HepG2 (cell line): ENCODE measurements at regions not wholly inside any gene's neighbourhood (a gene's known extent, or its start where the extent isn't known, plus 50 kb on each side); places are given as distances from the start of the nearest gene placed in this dataset.

ENCODE experiments used
- PRPF4 ChIP-seq: fragments of 200-400 bp; formaldehyde crosslinking; IDR thresholded peaks from 2 replicates; pipeline ENCODE4 v1.6.1; 2016; ENCODE audit warnings: low read length, low read depth; ENCODE audit not compliant: poor library complexity, severe bottlenecking
- SETDB1 ChIP-seq: sonication (generic); formaldehyde crosslinking; IDR thresholded peaks from 2 replicates; pipeline ENCODE4 v1.5.1; 2020; ENCODE audit warnings: missing genetic modification reagents, mild to moderate bottlenecking, borderline replicate concordance
- TF ChIP-seq, protein P1 (sequence below): sonication (generic); formaldehyde crosslinking; IDR thresholded peaks from 2 replicates; pipeline ENCODE4 v1.5.0; 2020; ENCODE audit warnings: mild to moderate bottlenecking, missing genetic modification reagents, moderate library complexity
- TF ChIP-seq, protein P2 (sequence below): sonication (generic); formaldehyde crosslinking; IDR thresholded peaks from 2 replicates; pipeline ENCODE4 v1.4.0; 2020; ENCODE audit warnings: missing genetic modification reagents, mild to moderate bottlenecking, borderline replicate concordance

DNA sequence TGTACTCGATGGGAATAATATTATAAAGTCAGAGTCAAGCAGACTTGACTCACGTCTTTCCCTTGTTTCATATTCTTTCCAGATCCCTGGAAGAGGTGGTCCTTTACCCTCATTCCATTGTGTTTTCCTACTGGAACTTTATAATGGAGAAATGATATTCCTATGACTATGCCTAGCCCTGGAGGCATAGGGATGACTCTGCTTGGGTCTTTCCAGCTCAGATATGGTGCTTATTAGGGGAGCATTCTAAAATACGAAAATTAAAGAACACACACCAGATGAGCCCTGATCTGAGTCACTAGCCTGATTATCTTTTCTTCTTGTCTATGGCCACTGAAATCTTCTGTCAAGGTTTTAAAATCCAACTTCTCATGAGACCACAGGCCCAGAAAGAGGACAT is 231.4 kb downstream of the ANKRD50 start:
- TF ChIP-seq, protein P1, sequence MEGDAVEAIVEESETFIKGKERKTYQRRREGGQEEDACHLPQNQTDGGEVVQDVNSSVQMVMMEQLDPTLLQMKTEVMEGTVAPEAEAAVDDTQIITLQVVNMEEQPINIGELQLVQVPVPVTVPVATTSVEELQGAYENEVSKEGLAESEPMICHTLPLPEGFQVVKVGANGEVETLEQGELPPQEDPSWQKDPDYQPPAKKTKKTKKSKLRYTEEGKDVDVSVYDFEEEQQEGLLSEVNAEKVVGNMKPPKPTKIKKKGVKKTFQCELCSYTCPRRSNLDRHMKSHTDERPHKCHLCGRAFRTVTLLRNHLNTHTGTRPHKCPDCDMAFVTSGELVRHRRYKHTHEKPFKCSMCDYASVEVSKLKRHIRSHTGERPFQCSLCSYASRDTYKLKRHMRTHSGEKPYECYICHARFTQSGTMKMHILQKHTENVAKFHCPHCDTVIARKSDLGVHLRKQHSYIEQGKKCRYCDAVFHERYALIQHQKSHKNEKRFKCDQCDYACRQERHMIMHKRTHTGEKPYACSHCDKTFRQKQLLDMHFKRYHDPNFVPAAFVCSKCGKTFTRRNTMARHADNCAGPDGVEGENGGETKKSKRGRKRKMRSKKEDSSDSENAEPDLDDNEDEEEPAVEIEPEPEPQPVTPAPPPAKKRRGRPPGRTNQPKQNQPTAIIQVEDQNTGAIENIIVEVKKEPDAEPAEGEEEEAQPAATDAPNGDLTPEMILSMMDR (CRISPR knock-in tag): no peak
- TF ChIP-seq PRPF4 (no peak), SETDB1 (CRISPR knock-in tag) (no peak)
- TF ChIP-seq, protein P2, sequence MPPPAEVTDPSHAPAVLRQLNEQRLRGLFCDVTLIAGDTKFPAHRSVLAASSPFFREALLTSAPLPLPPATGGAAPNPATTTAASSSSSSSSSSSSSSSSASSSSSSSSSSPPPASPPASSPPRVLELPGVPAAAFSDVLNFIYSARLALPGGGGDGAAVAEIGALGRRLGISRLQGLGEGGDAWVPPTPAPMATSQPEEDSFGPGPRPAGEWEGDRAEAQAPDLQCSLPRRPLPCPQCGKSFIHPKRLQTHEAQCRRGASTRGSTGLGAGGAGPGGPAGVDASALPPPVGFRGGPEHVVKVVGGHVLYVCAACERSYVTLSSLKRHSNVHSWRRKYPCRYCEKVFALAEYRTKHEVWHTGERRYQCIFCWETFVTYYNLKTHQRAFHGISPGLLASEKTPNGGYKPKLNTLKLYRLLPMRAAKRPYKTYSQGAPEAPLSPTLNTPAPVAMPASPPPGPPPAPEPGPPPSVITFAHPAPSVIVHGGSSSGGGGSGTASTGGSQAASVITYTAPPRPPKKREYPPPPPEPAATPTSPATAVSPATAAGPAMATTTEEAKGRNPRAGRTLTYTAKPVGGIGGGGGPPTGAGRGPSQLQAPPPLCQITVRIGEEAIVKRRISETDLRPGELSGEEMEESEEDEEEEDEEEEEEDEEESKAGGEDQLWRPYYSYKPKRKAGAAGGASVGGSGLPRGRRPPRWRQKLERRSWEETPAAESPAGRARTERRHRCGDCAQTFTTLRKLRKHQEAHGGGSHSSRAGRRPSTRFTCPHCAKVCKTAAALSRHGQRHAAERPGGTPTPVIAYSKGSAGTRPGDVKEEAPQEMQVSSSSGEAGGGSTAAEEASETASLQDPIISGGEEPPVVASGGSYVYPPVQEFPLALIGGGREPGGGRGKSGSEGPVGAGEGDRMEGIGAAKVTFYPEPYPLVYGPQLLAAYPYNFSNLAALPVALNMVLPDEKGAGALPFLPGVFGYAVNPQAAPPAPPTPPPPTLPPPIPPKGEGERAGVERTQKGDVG (CRISPR knock-in tag): no peak
